Fibroblast of lung (primary cell): ENCODE measurements at regions not wholly inside any gene's neighbourhood (a gene's known extent, or its start where the extent isn't known, plus 50 kb on each side); places are given as distances from the start of the nearest gene placed in this dataset.

ENCODE experiments used
- DNase-seq, 2 donors: peaks; one replicate each; pipeline versions ENCODE4 v3.0.0 to v3.0.0-alpha.2; 2010; ENCODE audit warnings: low read depth in 2 of 2
- H2AFZ ChIP-seq: 2 replicates; pipeline ENCODE4 v1.5.1; 2012; ENCODE audit warnings: low read length, control low read depth, inconsistent platforms
- H3K27ac ChIP-seq: 2 replicates; pipeline ENCODE4 v1.5.1; 2011; ENCODE audit warnings: low read length, control low read depth; ENCODE audit not compliant: insufficient read depth
- H3K27me3 ChIP-seq: 2 replicates; pipeline ENCODE4 v1.5.1; 2011; ENCODE audit warnings: mild to moderate bottlenecking, low read length; ENCODE audit not compliant: control insufficient read depth, insufficient read depth
- H3K36me3 ChIP-seq: 2 replicates; pipeline ENCODE4 v1.5.1; 2011; ENCODE audit warnings: low read length; ENCODE audit not compliant: control insufficient read depth, insufficient read depth
- H3K4me1 ChIP-seq: 2 replicates; pipeline ENCODE4 v1.5.1; 2011; ENCODE audit warnings: low read length; ENCODE audit not compliant: control insufficient read depth, insufficient read depth; ENCODE audit errors: extremely low read depth
- H3K4me2 ChIP-seq: 2 replicates; pipeline ENCODE4 v1.5.1; 2011; ENCODE audit warnings: low read length, control low read depth; ENCODE audit not compliant: insufficient read depth; ENCODE audit errors: extremely low read depth
- H3K4me3 ChIP-seq, 4 experiments: fragments of 200-600 bp in 1 of 4; sonication (generic) in 1 of 4; replicated peaks in 1 of 4; 2 replicates each; pipeline ENCODE4 v1.5.1; 2011 to 2016; ENCODE audit warnings: low read length in 4 of 4, low read depth in 3 of 4, mild to moderate bottlenecking in 3 of 4, control low read depth in 2 of 4, inconsistent platforms in 1 of 4, mixed read lengths in 1 of 4; ENCODE audit not compliant: insufficient read depth in 1 of 4; ENCODE audit errors: control extremely low read depth in 1 of 4
- H3K79me2 ChIP-seq: 2 replicates; pipeline ENCODE4 v1.5.1; 2012; ENCODE audit warnings: mild to moderate bottlenecking, low read length, inconsistent platforms; ENCODE audit not compliant: control insufficient read depth, insufficient read depth
- H3K9ac ChIP-seq: 2 replicates; pipeline ENCODE4 v1.5.1; 2011; ENCODE audit warnings: mild to moderate bottlenecking, low read length, control low read depth; ENCODE audit not compliant: insufficient read depth
- H3K9me3 ChIP-seq: 2 replicates; pipeline ENCODE4 v1.5.1; 2012; ENCODE audit warnings: low read depth, low read length; ENCODE audit not compliant: control insufficient read depth, insufficient read depth
- H4K20me1 ChIP-seq: 2 replicates; pipeline ENCODE4 v1.5.1; 2011; ENCODE audit warnings: low read length; ENCODE audit not compliant: control insufficient read depth, insufficient read depth; ENCODE audit errors: extremely low read depth
- EZH2 ChIP-seq: IDR thresholded peaks from 2 replicates; pipeline ENCODE4 v1.5.1; 2012; ENCODE audit warnings: low read length, control low read depth, mild to moderate bottlenecking; ENCODE audit errors: missing control alignments
- TF ChIP-seq, protein P1 (sequence below), 2 donors: IDR thresholded peaks in 1 of 2; conservative IDR thresholded peaks in 1 of 2; 1 replicate in 1 of 2; 2 replicates in 1 of 2; pipeline ENCODE4 v1.5.1; 2011 to 2012; ENCODE audit warnings: low read length in 2 of 2, control low read depth in 1 of 2, inconsistent platforms in 1 of 2, low read depth in 1 of 2, mild to moderate bottlenecking in 1 of 2

DNA sequence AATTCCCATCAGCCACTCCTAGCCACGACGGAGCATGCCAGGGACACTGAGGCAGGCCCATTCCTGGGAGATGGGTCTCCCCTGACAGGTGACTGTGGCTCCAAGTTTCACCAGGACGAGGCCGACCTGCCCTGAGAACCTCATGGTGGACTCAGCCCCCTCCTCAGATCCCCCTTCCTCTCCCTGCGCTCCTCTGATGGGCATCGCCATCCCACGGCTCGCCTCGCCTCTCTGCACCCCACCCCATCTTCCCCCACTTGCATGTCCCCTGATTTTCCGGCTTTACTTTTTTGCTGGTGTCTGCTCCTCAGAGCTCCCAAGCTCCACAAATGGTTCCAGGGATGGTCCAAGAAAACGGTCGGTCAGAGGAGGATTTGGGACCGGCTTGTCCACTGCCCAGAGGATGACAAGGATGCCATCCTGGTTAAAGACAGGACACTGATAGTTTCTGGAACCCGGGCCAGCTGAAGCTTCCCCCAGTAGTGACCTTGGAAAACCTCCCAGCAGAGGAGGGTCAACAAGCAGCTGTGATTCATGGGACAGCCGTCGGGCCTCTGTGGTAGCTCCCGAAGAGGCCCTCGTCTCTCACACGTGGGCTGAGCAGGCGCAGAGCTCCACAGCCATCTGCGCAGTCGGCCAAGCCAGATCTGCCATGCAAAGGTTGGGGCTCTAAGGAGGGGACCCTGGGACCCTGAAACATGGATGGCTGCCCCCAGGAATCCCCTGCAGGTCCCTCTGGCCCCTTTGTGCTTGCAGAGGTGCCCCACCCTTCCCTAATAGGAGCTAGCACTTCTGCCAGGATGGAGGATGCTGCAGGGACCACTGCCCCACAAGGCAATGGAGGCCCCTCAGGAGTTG lies 87.8 kb upstream of the SLC66A3 start:
- H3K4me1 ChIP-seq, result no peaks in the 10 kb centered on the region
- H4K20me1 ChIP-seq, result no peaks in the 10 kb centered on the region
- H3K79me2 ChIP-seq, result no peaks in the 10 kb centered on the region
- H2AFZ ChIP-seq, result no peak overlapping the region
- no peak overlapping the region for H3K4me3 ChIP-seq
- no peaks in the 10 kb centered on the region for H3K9me3 ChIP-seq
- no peak for DNase-seq
- H3K4me2 ChIP-seq, result no peak overlapping the region
- H3K9ac ChIP-seq, result no peak overlapping the region
- no peak for TF ChIP-seq EZH2
- TF ChIP-seq, protein P1, sequence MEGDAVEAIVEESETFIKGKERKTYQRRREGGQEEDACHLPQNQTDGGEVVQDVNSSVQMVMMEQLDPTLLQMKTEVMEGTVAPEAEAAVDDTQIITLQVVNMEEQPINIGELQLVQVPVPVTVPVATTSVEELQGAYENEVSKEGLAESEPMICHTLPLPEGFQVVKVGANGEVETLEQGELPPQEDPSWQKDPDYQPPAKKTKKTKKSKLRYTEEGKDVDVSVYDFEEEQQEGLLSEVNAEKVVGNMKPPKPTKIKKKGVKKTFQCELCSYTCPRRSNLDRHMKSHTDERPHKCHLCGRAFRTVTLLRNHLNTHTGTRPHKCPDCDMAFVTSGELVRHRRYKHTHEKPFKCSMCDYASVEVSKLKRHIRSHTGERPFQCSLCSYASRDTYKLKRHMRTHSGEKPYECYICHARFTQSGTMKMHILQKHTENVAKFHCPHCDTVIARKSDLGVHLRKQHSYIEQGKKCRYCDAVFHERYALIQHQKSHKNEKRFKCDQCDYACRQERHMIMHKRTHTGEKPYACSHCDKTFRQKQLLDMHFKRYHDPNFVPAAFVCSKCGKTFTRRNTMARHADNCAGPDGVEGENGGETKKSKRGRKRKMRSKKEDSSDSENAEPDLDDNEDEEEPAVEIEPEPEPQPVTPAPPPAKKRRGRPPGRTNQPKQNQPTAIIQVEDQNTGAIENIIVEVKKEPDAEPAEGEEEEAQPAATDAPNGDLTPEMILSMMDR (conservative IDR thresholded peaks at IDR 0.05 in 1 of 2, IDR thresholded peaks at IDR 0.05 in 1 of 2; ENCODE audit: low read depth in 1 of 2, low read length in 2 of 2), result no peak
- no peaks in the 10 kb centered on the region for H3K36me3 ChIP-seq
- peaks cover 7% of the 10 kb centered on the region for H3K27me3 ChIP-seq
- no peak overlapping the region for H3K27ac ChIP-seq

DNA sequence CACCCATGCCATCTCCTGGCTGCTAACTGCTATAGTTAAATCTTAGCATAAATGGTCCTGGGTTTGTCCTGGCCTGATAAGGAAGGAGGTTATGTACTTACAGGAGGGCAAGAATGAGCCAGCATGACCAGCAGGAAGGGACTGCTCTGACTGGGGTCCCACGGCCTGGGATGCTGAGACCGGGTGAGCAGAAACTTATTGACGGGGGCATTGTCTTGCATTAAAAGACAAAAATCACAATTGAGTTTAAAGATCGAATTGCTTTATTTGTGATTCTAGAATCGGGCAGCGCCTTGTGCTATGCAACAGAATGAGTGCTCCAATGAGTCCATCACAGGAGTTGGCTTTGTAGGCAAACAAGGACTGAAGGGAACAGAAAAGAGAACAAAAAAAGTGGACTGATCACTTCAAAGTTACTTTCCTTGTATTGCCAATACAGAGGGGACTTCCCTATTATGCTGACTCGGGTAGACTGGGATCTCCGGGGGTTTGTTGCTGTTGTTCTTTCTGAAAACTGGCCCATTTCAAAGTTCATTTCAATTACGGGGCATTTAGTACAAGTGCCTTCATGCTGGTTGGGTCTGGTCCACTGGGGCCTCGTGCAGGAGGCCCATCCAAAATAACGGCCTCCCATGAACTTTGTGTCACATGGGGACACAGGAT lies 87.1 kb upstream of the SLC66A3 start:
- Histone ChIP-seq H3K9ac (no peak overlapping the region), H3K4me1 (no peaks in the 10 kb centered on the region), H4K20me1 (no peaks in the 10 kb centered on the region), H3K4me3 (no peak overlapping the region), H3K79me2 (no peaks in the 10 kb centered on the region), H3K27ac (no peak overlapping the region), H3K4me2 (no peak overlapping the region), H2AFZ (no peak overlapping the region), H3K9me3 (no peaks in the 10 kb centered on the region), H3K27me3 (peaks cover 7% of the 10 kb centered on the region), H3K36me3 (no peaks in the 10 kb centered on the region)
- DNase-seq, result no peak
- TF ChIP-seq, protein P1 (conservative IDR thresholded peaks at IDR 0.05 in 1 of 2, IDR thresholded peaks at IDR 0.05 in 1 of 2; ENCODE audit: low read depth in 1 of 2, low read length in 2 of 2), result no peak
- no peak for TF ChIP-seq EZH2

DNA sequence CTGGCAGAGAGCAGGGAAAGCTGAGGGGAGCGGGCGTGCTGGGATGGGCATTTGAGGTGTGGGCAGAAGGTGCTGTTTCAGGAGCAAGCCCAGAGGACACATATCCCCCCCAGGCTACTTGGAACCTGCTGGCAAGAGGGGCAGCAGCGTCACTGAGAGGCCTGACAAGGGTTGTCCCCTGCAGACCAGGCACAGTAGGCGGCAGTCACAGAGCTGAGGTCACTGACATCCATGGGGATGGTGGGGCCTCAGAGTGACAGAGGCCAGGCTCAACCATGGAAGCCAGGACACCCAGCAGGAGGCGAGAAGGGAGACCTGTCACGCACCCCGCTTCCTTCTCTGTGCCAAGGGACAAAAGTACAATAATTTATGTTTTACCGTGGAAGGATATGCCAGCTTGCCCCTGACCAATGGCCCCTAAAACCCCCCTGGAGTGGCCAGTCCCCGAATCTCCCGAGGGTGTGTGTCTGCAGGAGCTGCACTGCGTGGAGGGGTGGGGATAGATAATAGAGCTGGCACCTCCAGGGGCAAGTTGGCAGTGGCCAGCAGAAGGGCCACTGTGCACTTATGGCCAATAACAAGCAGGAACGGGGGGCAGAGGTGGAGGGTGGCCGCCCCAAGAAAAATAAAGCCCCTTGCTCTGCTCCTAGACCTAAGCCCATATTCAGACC lies 86.3 kb upstream of the SLC66A3 start:
- H3K79me2 ChIP-seq, result no peaks in the 10 kb centered on the region
- DNase-seq, result no peak
- no peak overlapping the region for H3K9ac ChIP-seq
- no peak overlapping the region for H3K27ac ChIP-seq
- no peaks in the 10 kb centered on the region for H3K9me3 ChIP-seq
- H3K36me3 ChIP-seq, result no peaks in the 10 kb centered on the region
- H3K4me1 ChIP-seq, result no peaks in the 10 kb centered on the region
- H4K20me1 ChIP-seq, result no peaks in the 10 kb centered on the region
- H3K27me3 ChIP-seq, result peaks cover 7% of the 10 kb centered on the region
- no peak for TF ChIP-seq EZH2
- TF ChIP-seq, protein P1 (conservative IDR thresholded peaks at IDR 0.05 in 1 of 2, IDR thresholded peaks at IDR 0.05 in 1 of 2; ENCODE audit: low read depth in 1 of 2, low read length in 2 of 2), result no peak
- no peak overlapping the region for H3K4me2 ChIP-seq
- no peak overlapping the region for H3K4me3 ChIP-seq
- H2AFZ ChIP-seq, result no peak overlapping the region
